ENCODE measurements at regions not wholly inside any gene's neighbourhood (a gene's known extent, or its start where the extent isn't known, plus 50 kb on each side); places are given as distances from the start of the nearest gene placed in this dataset.

DNA sequence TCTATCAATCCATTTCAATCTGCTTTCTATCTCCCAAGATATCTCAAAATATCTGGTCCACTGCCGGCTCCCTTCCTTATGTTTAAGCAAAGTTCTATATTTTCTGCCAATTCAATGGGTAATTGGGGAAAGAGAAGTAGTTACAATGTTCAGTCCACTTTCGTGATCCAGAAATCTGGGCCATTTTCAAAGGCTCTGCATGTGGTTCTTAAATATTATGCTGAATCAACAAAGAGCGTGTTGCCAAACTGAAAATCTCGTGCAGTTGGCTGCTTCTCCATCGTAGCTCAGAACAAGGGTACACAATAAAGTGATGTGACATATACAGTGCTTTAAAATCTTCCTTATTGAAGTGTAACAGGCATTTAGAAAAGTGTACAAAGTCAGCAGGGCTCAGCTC is 863.1 kb downstream of the RNF144A start:
- TF ChIP-seq POLR2A (IDR thresholded peaks at IDR 0.05) (no peak), POLR2AphosphoS5 (IDR thresholded peaks at IDR 0.05) (no peak)
